ENCODE measurements at regions not wholly inside any gene's neighbourhood (a gene's known extent, or its start where the extent isn't known, plus 50 kb on each side); places are given as distances from the start of the nearest gene placed in this dataset.
"Not testable (repeated sequence)": the region's sequence is repeated elsewhere in the genome, so short reads cannot be mapped to it uniquely, and the experiment has no call there.

- DNase-seq (ENCODE audit: low read depth in 2 of 2) = no peak
These were observed 93.8 kb upstream of the FSIP2 start for GRCh38 chr2:185644828-185645227.

- DNase-seq (ENCODE audit: low read depth in 2 of 2) = no peak
These were observed 93.1 kb upstream of the FSIP2 start for GRCh38 chr2:185645529-185645928.

- no peak for DNase-seq (ENCODE audit: low read depth in 2 of 2)
These were observed 79.9 kb upstream of the FSIP2 start for GRCh38 chr2:185658750-185659149.

- DNase-seq (ENCODE audit: low read depth in 2 of 2) = no peak
These were observed 74.8 kb upstream of the FSIP2 start for GRCh38 chr2:185663811-185664210.

- DNase-seq (ENCODE audit: low read depth in 2 of 2) = no peak
These were observed 74.2 kb upstream of the FSIP2 start for GRCh38 chr2:185664384-185664783.

GRCh38 chr2:185665251-185665814, 73.3 kb upstream of the FSIP2 start:
- no peak for DNase-seq (ENCODE audit: low read depth in 2 of 2)

GRCh38 chr2:185667452-185667851, 71.2 kb upstream of the FSIP2 start:
- DNase-seq (ENCODE audit: low read depth in 2 of 2) = no peak

GRCh38 chr2:185668710-185669109, 69.9 kb upstream of the FSIP2 start:
- no peak for DNase-seq (ENCODE audit: low read depth in 2 of 2)

GRCh38 chr2:185674232-185674631, 64.4 kb upstream of the FSIP2 start:
- no peak for DNase-seq (ENCODE audit: low read depth in 2 of 2)

GRCh38 chr2:185676316-185676715, 62.3 kb upstream of the FSIP2 start:
- no peak for DNase-seq (ENCODE audit: low read depth in 2 of 2)

GRCh38 chr2:185687001-185687400, 51.6 kb upstream of the FSIP2 start:
- DNase-seq (ENCODE audit: low read depth in 2 of 2) = not testable (repeated sequence)

GRCh38 chr2:185687967-185688366, 50.6 kb upstream of the FSIP2 start:
- DNase-seq (ENCODE audit: low read depth in 2 of 2) = no peak

Measured in fibroblast of skin of left quadriceps (primary cell).